SIG-M5 treated with dmso at 0.1 percent for 504 hours (cell line): ENCODE measurements at regions not wholly inside any gene's neighbourhood (a gene's known extent, or its start where the extent isn't known, plus 50 kb on each side); places are given as distances from the start of the nearest gene placed in this dataset.
"Not testable (repeated sequence)": the region's sequence is repeated elsewhere in the genome, so short reads cannot be mapped to it uniquely, and the experiment has no call there.

Experiments
- DNase-seq: peaks from one replicate; lab custom pipeline; 2025; ENCODE audit not compliant: unreplicated experiment; lab: John Stamatoyannopoulos, UW

GRCh38 chr10:78654047-78654590, 414.6 kb upstream of the ZMIZ1 start:
- DNase-seq = no peak

- no peak for DNase-seq
These were observed 412.8 kb upstream of the ZMIZ1 start for GRCh38 chr10:78655979-78656378.

- no peak for DNase-seq
These were observed 412.2 kb upstream of the ZMIZ1 start for GRCh38 chr10:78656417-78657162.

- peak; percentile 48 for DNase-seq
These were observed 411.5 kb upstream of the ZMIZ1 start for GRCh38 chr10:78657163-78657861.

- no peak for DNase-seq
These were observed 411.0 kb upstream of the ZMIZ1 start for GRCh38 chr10:78657862-78658165.

- no peak for DNase-seq
These were observed 409.8 kb upstream of the ZMIZ1 start for GRCh38 chr10:78658645-78659597.

GRCh38 chr10:78659598-78659967, 409.2 kb upstream of the ZMIZ1 start:
- DNase-seq = no peak

GRCh38 chr10:78660446-78661106, 408.2 kb upstream of the ZMIZ1 start:
- no peak for DNase-seq

GRCh38 chr10:78663721-78664120, 405.0 kb upstream of the ZMIZ1 start:
- DNase-seq = no peak

- DNase-seq = no peak
These were observed 403.7 kb upstream of the ZMIZ1 start for GRCh38 chr10:78664929-78665553.

GRCh38 chr10:78672918-78673317, 395.8 kb upstream of the ZMIZ1 start:
- DNase-seq = no peak

- DNase-seq = not testable (repeated sequence)
These were observed 387.6 kb upstream of the ZMIZ1 start for GRCh38 chr10:78681141-78681540.

- DNase-seq = not testable (repeated sequence)
These were observed 386.8 kb upstream of the ZMIZ1 start for GRCh38 chr10:78681986-78682385.

GRCh38 chr10:78684947-78685346, 383.8 kb upstream of the ZMIZ1 start:
- DNase-seq = no peak

- DNase-seq = no peak
These were observed 383.2 kb upstream of the ZMIZ1 start for GRCh38 chr10:78685466-78686103.

GRCh38 chr10:78686444-78687060, 382.2 kb upstream of the ZMIZ1 start:
- DNase-seq = no peak

- no peak for DNase-seq
These were observed 381.1 kb upstream of the ZMIZ1 start for GRCh38 chr10:78687626-78688025.

- DNase-seq = no peak
These were observed 380.4 kb upstream of the ZMIZ1 start for GRCh38 chr10:78688230-78688900.
